ENCODE measurements at regions not wholly inside any gene's neighbourhood (a gene's known extent, or its start where the extent isn't known, plus 50 kb on each side); places are given as distances from the start of the nearest gene placed in this dataset.

GRCh38 chr1:103337779-103338178, 187.7 kb upstream of the RNPC3 start:
- H3K4me1 ChIP-seq (ENCODE audit: insufficient read depth, low read length), result no peaks in the 10 kb centered on the region
- H3K4me3 ChIP-seq (ENCODE audit: low read length), result no peak overlapping the region
- H3K27me3 ChIP-seq (ENCODE audit: control insufficient read depth in 1 of 2, insufficient read depth in 2 of 2, low read length in 2 of 2), result no peaks in the 10 kb centered on the region
- no peak for DNase-seq
- Mint-ChIP-seq H3K27ac (no peak overlapping the region), H3K36me3 (ENCODE audit: low read depth) (no peaks in the 10 kb centered on the region), H3K4me1 (ENCODE audit: low read depth) (no peaks in the 10 kb centered on the region), H3K9me3 (peaks cover 2% of the 10 kb centered on the region), H3K27me3 (no peaks in the 10 kb centered on the region), H3K4me3 (no peak overlapping the region)
- no peaks in the 10 kb centered on the region for H3K36me3 ChIP-seq (ENCODE audit: insufficient read depth, low read length)
- ChIA-PET POLR2A (no interaction called here), CTCF (no interaction called here)
- H3K9me3 ChIP-seq (ENCODE audit: control insufficient read depth in 1 of 2, insufficient read depth in 1 of 2, low read length in 2 of 2), result no peaks in the 10 kb centered on the region
- ATAC-seq (ENCODE audit: poor library complexity), result no peak
- no peak for TF ChIP-seq CTCF (IDR thresholded peaks at IDR 0.05)
- intact Hi-C loops (cut with DNase I, micrococcal nuclease), result no loop called here
- no peak overlapping the region for H3K27ac ChIP-seq (ENCODE audit: low read depth in 1 of 2, low read length in 2 of 2)

GRCh38 chr1:103336408-103336807, 189.1 kb upstream of the RNPC3 start:
- Histone ChIP-seq H3K9me3 (ENCODE audit: control insufficient read depth in 1 of 2, insufficient read depth in 1 of 2, low read length in 2 of 2) (no peaks in the 10 kb centered on the region), H3K27me3 (ENCODE audit: control insufficient read depth in 1 of 2, insufficient read depth in 2 of 2, low read length in 2 of 2) (no peaks in the 10 kb centered on the region), H3K36me3 (ENCODE audit: insufficient read depth, low read length) (no peaks in the 10 kb centered on the region), H3K27ac (ENCODE audit: low read depth in 1 of 2, low read length in 2 of 2) (no peak overlapping the region), H3K4me1 (ENCODE audit: insufficient read depth, low read length) (no peaks in the 10 kb centered on the region), H3K4me3 (ENCODE audit: low read length) (no peak overlapping the region)
- POLR2A ChIA-PET, result no interaction called here
- Mint-ChIP-seq H3K4me3 (no peak overlapping the region), H3K36me3 (ENCODE audit: low read depth) (no peaks in the 10 kb centered on the region), H3K4me1 (ENCODE audit: low read depth) (no peaks in the 10 kb centered on the region), H3K27ac (no peak overlapping the region), H3K27me3 (no peaks in the 10 kb centered on the region), H3K9me3 (peaks cover 2% of the 10 kb centered on the region)
- CTCF ChIA-PET, result no interaction called here
- no peak for TF ChIP-seq CTCF (IDR thresholded peaks at IDR 0.05)
- ATAC-seq (ENCODE audit: poor library complexity) (no peak), DNase-seq (no peak)
- intact Hi-C loops (cut with DNase I, micrococcal nuclease), result no loop called here

- intact Hi-C loops (cut with DNase I, micrococcal nuclease), result no loop called here
- Mint-ChIP-seq H3K4me3 (no peak overlapping the region), H3K36me3 (ENCODE audit: low read depth) (no peaks in the 10 kb centered on the region), H3K9me3 (peaks cover 2% of the 10 kb centered on the region), H3K27ac (no peak overlapping the region), H3K4me1 (ENCODE audit: low read depth) (no peaks in the 10 kb centered on the region), H3K27me3 (no peaks in the 10 kb centered on the region)
- DNase-seq, result no peak
- CTCF ChIA-PET, result no interaction called here
- no peaks in the 10 kb centered on the region for H3K27me3 ChIP-seq (ENCODE audit: control insufficient read depth in 1 of 2, insufficient read depth in 2 of 2, low read length in 2 of 2)
- no peaks in the 10 kb centered on the region for H3K36me3 ChIP-seq (ENCODE audit: insufficient read depth, low read length)
- POLR2A ChIA-PET, result no interaction called here
- TF ChIP-seq CTCF (IDR thresholded peaks at IDR 0.05), result no peak
- no peaks in the 10 kb centered on the region for H3K9me3 ChIP-seq (ENCODE audit: control insufficient read depth in 1 of 2, insufficient read depth in 1 of 2, low read length in 2 of 2)
- no peak for ATAC-seq (ENCODE audit: poor library complexity)
- no peak overlapping the region for H3K4me3 ChIP-seq (ENCODE audit: low read length)
- no peaks in the 10 kb centered on the region for H3K4me1 ChIP-seq (ENCODE audit: insufficient read depth, low read length)
- no peak overlapping the region for H3K27ac ChIP-seq (ENCODE audit: low read depth in 1 of 2, low read length in 2 of 2)
Observed at GRCh38 chr1:103333141-103333540, 192.4 kb upstream of the RNPC3 start.
